Eye (tissue), 1 donor: ENCODE measurements at regions not wholly inside any gene's neighbourhood (a gene's known extent, or its start where the extent isn't known, plus 50 kb on each side); places are given as distances from the start of the nearest gene placed in this dataset.
A peak's percentile ranks its signal among the peaks of the same experiment; 100 is the strongest.
"Not testable (repeated sequence)": the region's sequence is repeated elsewhere in the genome, so short reads cannot be mapped to it uniquely, and the experiment has no call there.

Experiments used
- DNase-seq: peaks from one replicate; pipeline ENCODE4 v3.0.0-alpha.2; 2015

DNA sequence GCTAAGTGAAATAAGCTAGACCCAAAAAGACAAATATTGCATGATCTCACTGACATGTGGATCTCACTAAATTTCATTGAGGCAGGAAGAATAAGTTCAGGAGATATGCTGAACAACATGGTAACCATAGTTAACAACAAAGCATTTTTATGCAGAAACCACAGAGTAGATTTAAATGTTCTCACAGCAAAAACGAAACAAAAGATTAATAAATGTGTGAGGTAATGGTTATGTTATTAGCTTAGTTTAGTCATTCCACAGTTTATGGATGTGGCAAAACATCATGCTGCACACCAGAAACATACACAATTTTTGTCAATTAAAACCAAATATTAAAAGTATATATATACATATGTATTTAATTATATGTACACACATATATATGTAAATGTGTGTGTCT lies 765.8 kb downstream of the SLITRK5 start:
- DNase-seq = no peak

DNA sequence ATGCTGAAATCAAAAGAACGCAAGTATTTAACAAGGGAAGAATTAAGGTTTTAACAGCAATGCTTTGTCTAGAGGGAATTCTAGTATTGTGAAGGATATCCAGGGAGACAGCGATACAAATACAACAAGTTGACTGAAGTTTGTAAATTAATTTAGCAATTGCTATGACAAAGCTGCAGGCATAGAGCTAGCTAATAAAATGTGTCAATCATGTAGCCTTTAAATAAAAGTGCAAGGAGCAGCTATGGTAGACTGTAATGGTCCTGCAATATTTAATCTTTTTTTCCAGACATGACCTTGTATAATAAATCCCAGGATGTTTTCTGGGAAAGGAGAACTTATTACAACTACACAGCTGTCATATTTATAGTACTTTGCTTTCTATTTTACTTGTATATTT lies 779.3 kb downstream of the SLITRK5 start:
- no peak for DNase-seq

DNA sequence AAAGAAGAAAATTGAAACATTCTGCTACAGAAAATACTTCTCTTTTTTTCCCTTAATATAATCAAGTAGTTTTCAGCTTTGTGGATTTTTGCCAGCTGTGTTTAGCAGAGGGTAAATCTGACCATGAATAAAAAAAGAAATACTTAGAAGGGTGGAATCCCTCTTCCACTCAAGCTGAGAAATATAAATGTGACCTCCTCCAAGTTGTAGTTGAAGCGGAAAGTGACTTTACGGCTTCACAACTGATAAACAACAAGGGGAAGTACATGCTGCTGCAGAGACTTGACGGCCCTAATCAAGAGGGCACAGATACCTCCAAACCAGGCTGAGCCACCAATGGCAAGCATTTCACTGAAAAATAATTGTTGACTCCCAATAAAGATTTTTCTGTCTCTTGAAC lies 785.0 kb downstream of the SLITRK5 start:
- peak; percentile 51 for DNase-seq

DNA sequence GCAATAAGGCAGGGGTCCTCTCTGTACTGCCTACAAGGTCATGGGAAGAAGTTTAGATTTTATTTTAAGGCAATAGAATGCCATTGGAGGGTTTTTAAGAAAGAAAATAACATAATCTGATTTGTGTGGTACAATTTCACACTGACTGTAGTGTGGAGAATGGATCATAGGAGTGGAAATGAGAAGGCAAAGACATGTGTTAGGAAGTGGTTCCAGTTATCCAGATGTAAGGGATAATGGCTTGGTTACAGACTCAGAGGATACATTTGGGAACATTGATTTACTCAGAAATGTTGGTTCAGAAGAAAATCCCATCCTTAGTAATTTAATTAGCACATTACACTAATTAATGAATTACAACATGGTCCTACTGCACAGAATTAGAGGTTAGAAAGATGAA lies 788.2 kb downstream of the SLITRK5 start:
- no peak for DNase-seq

DNA sequence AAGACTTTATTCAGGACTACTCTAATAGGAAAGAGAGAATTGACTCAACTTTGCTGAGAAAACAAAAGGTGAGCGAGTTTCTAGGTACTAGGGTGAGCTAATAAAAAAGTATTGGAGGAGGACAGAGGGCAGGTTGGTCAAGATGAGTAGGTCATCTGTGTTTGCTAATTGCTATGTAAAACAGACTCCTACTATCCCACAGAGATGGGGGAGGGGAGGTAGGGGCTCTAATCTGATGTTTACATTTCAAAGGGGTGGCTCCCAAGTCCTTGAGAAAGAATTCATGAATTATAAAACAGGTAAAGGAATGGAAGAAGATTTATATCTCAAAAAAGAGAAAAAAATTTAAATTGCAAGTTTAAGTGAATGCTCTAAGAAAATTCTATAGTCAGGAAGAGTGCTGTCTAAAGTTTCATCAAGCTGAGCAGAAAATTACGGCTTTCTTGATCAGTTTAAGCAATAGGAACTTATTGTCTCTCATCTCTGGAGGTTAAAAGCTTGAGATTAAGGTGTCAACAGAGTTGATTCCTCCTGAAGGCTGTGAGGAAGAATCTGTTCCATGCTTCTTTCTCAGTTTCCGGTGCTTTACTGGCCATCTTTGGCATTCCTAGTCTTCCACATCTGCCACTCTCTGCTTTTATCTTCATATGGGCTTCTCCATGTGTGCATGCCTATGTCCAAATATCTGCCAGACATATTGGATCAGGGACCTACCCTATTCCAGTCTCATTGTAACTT lies 790.3 kb downstream of the SLITRK5 start:
- DNase-seq = no peak

DNA sequence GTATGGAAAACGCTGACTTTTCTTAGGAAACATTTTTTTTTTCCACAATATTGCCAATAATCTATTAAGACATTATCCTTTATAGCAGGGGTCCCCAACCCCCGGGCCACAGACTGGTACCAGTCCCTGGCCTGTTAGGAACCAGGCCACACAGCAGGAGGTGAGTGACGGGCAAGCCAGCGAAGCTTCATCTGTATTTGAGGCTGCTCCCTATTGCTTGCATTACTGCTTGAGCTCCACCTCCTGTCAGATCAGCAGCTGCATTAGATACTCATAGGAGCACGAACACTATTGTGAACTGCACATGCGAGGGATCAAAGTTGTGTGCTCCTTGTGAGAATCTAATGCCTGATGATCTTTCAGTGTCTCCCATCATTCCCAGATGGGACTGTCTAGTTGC lies 793.7 kb downstream of the SLITRK5 start:
- no peak for DNase-seq

DNA sequence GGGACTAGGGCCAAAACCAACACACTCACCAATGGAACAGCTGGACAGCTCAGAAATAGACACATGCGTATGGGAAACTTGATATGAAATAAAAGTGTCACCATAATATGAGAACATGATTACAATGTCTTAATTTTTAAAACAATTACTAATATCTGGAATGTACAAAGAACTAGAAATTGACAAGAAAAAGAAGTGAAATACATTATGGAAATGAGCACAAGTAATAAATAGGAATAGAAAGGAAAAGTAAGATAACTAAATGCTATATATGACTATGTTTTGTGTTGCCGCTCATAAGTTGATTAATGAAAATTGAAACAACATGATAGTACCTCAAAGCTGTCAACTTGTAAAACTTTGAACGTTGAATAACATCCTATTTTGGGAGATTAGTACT lies 801.1 kb downstream of the SLITRK5 start:
- DNase-seq = no peak

DNA sequence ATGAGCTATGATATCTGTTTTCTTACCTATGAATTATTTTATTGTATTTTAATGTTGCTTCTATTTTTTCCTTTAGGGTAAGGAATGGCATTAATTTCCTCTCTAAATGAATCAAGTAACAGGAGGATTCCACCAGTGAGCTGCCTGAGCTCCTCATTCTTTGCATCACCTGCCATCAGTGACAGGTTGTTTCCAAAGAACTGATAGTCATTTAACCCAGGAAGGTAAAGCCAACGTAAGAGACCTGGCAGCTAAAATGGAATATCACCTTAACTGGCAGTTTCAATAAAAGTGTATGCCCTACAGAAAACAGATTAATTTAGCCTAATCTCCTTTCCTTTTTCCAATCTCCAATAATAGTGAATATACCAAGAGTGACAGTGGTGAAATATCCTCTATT lies 812.0 kb downstream of the SLITRK5 start:
- no peak for DNase-seq

DNA sequence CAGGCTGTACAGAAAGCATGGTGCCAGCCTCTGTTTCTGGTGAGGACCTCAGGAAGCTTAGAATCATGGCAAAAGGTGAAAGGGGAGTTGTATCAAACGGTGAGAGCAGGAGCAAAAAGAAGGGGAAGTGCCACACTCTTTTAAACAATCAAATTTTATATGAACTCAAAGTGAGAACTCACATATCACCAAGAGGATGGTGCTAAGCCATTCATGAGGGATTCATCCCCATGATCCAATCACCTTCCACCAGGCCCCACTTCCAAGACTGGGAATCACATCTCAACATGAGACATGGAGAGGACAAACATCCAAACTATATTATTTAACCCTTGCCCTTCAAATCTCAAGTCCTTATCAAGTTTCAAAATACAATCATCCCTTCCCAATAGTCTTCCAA lies 836.7 kb downstream of the SLITRK5 start:
- DNase-seq = no peak

DNA sequence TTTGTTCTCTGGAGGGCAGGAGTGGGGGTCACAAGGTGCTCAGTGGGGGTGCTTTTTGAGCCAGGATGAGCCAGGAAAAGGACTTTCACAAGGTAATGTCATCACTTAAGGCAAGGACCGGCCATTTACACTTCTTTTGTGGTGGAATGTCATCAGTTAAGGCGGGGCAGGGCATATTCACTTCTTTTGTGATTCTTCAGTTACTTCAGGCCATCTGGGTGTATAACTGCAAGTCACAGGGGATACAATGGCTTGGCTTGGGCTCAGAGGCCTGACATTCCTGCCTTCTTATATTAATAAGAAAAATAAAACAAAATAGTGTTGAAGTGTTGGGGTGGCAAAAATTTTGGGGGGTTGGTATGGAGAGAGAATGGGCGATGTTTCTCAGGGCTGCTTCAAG lies 841.8 kb downstream of the SLITRK5 start:
- DNase-seq = not testable (repeated sequence)

DNA sequence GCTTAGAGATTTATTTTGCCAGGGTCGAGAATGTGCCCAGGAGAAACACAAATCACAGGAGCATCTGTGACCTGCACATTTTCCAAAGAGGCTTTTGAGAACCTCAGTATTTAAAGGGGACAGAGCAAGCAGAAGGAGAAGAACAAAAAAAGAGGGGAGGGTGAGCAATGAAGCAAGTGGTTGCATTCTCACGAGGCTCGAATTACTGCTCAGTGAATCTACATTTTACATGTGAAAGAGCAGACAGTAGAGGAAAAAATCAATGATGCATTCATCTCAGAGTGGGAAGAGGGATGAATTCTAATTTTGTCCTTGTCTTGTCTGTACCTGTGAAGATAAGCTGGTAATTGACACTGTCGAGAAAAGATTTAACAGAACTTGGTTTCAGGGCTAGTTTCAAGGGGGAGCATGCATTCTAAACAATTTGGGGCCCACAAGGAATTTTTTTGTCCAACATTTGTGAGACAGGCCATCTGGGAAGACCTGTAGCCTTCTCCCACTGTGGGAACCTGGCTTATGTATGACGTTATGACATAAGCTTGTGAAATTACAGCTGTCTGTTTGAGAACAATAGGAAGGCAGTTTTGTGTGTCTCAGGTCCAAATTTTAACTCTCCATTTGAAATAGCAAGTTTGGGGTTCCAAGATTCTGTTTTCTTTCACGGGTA lies 855.1 kb downstream of the SLITRK5 start:
- DNase-seq = peak; percentile 57

DNA sequence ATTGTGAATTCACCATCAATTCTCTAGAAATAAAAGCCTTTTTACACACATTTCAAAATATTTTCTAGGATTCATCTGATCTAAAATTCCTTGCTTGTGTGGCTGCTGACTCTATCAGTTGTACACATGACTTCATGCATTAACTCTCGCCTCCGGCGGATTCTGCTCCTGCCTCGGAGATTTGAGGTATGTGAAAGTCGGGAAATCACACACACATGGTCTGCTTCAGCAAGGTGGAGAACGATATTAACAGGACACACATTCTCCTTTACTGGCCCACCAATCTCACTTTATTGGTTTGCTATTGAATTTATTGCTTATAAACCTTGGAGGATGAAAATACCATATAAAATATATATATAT lies 855.7 kb downstream of the SLITRK5 start:
- DNase-seq = peak; percentile 41

DNA sequence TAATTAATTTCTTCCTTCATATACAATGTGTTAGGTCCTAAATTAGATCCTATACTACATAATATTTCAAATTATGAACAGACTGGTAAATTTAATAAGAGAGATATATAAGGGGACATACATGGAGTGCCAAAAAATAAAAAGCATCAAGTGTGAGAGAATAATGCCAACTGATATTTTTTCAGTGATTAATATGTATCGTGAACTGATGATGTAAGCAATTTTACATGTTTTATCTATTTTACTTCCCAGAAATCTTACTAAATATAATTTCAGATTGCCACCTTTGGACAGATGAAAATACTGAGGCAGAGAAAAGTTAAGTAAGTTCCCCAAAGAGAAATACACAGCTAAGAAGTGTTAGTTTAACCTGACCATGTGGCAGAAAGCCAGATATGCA lies 870.8 kb downstream of the SLITRK5 start:
- DNase-seq = no peak

DNA sequence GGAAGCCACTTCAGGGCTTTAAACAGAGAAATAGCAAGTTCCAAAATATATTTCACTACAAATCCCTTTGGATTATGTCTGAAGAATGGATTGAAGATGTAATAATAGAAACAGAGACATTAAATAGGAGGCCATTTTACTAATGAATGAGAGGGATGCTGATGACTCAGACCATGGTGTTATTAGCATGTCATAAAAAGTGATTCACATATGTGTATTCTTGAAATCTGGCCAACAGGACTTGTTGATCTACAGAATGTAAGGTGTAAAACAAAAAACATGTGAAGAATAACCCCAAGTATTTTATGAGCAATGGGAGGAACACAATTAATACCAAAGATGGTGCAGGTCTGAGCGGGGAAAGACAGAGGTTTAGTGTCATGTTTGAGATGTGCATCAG lies 873.7 kb downstream of the SLITRK5 start:
- DNase-seq = no peak

DNA sequence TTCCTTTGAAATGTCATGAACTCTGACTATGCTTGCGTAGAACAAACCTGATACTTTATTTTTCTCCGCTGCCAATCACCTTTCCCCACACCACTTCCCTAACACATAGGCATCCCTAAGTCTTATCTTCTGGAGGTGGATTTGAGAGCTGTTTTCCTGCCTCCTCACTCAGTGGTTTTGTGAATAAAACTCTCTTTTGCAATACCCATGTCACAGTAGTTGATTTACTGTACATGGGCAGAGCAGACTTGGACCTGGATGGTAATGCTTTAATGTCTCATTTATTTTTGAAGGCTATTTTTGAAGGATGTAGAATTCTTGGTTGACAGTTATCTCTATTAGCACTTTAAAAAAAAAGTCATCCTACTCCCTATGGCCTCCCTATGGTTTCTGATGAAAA lies 881.8 kb downstream of the SLITRK5 start:
- no peak for DNase-seq

DNA sequence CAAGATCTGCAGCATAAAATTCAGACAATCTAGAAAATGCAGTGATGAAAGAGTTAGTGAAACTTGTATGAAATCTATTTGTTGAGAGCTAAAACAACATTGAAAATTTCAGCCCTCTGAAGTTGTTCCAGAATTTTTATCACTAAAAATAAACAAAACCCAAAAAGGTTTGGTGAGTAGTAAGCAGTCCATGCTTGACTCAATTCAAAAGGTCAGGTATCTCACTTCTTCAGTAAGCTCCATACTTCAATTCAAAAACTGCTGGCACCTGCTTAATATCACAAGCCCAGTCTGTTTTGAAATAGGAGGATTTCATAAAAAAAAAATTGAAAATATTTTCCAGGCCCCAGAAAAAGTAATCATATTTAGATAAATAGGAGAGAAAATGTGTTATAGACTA lies 894.4 kb downstream of the SLITRK5 start:
- peak; percentile 1 for DNase-seq

DNA sequence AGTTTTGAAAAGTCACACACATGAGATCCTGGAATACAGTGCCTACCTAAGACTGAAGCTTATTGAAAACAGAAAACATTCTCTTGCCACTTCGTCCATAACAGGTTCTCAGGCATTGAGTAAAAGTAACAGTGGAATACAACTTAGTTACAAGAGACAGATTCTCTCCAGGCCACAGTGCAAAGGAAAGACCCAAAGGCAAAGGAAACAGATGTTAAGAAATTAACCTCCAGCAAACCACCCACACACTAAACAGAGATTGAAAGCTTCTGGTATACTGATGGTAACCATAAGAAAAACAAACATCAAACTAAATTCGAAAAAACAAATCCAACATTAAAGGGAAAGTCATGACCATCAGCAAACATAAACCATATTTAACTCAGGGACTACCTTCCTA lies 914.7 kb downstream of the SLITRK5 start:
- DNase-seq = no peak

DNA sequence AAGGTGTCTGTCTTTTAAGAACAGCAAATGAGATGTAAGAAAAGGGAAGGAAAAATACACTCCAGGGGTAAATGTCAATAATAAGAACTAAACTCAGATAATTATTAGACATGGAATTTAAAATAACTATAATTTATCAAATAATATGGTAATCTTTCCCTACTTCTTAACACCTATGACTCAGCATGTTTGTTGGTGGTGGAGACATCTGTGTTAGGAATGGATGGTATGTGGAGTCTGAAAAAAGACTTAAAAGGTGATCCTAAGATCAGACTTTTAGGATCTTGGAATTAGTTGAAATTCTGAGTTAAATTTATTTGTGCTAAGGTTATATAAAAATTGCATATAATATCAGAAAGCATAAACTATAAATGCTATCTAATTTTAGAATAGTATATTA lies 915.1 kb downstream of the SLITRK5 start:
- DNase-seq = no peak

DNA sequence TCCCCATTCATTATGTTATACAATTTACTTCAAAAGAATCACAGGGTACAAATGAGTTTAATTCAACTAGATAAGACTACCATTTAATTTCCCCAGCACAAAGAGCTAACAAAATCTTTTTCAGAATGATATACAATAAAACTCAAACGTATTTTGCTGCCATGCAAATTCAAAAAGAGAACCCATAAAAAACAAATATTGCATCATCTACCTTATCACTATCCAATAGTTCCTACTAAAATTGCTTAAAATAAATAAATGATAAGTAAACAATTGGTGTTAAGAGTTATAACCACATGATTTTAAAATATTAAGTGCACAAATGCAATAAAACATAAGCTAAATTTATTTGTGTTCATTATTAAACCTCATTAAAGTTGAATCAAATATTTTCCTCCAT lies 919.4 kb downstream of the SLITRK5 start:
- no peak for DNase-seq

DNA sequence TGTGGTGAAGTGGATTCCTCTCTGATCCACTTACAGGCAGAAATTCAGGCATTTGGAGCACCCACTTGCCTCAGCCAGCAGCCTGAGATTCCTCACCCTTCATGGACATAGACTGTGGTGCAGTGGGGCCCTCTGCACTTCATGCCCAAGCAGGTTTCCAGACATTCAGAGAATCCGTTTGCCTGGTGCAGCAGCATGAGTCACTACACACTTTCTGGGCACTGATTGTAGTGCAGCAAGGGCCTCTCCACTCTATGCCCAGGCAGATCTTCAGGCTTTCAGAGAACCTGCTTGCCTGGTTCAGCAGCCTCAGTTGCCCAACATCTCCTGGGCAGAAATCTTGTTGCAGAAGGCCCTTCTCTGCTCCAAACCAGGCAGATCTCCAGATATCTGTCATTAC lies 920.9 kb downstream of the SLITRK5 start:
- DNase-seq = no peak

DNA sequence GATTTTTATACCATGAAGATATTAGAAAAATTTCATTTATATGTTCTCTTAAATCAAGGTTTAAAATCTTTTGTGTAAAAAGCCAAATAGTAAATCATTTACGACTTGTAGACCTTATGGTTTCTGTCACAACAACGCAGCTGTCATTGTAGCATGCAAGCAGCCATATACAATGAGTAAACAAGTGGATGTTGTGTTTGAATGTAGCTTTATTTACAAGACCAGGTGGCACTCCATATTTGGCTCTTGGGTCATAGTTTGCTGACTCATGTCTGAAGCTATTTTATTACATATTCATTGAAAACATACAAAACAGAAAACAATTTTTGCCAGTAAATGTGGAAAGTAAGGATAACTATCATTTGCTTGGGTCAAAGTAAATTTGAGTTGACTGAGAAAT lies 930.8 kb downstream of the SLITRK5 start:
- DNase-seq = no peak

DNA sequence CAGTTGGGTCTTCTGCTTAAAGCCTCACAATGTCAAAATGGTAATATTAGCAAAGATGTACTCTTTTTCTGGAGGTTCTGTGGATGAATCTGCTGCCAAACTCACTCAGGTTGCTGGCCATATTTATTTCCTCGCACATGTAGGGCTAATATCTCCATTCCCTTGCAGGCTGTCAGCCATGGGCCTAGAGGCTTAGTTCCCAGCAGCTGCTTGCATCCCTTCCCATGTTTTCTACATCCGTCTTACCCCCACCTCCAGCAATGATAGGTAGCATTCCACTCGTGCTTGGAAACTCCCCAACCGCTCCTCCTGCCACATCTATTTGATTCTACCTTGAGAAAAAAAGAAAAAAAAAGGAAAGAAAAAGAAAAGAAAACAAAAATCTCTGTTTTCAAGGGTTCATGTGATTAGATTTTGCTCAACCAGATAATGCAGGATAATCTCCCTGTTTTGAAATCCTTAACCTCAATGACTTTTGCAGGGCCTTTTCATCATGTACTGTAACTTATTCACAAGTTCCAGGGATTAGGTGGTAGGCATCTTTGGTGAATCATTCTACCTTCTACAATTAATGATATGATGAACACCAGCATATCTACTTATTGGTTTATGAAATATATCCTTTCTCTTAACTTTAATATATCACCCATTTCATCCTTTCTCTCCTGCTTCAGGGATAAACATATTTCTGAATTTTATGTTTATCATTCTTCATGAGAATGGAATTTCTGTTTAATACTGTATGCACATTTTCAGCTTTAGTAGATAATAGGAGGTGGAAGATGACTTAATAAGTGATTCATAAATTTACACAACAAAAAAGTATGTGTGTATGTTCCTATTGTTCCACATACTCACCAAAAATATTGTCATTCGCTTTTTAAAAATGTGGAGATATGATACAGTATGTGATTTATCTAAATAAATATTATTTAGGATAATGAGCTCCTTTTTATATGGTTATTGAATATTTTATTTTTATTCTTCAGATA lies 931.9 kb downstream of the SLITRK5 start:
- no peak for DNase-seq

DNA sequence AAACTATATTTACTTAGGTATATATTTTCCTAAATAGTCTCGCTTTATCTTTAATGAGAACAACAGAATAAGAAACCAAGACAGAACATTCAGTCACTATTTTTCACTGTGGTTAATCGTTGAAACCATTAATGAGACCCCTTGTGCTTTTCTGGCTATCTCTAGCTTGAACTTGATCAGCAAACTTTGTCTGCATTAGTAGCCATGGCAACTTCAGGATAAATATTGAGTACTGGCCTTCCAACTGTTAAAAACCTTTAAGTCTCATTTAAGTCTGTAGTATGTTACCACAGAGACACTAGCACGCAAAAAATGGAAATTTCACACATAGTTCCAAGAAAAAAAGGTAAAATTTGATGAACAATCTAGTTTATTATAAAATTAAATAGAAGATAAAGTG lies 946.0 kb downstream of the SLITRK5 start:
- DNase-seq = no peak
